ENCODE measurements at regions not wholly inside any gene's neighbourhood (a gene's known extent, or its start where the extent isn't known, plus 50 kb on each side); places are given as distances from the start of the nearest gene placed in this dataset.

- ChIA-PET CTCF (ENCODE audit: low intra/inter-chr PET ratio) (no interaction called here), POLR2A (no interaction called here)
- Histone ChIP-seq H3K36me3 (ENCODE audit: control insufficient read depth, insufficient read depth, low read length) (no peaks in the 10 kb centered on the region), H3K4me1 (replicated peaks in 1 of 2; ENCODE audit: control insufficient read depth in 2 of 2, insufficient read depth in 2 of 2, low read length in 2 of 2) (no peaks in the 10 kb centered on the region), H3K79me2 (ENCODE audit: control insufficient read depth, insufficient read depth, low read length) (no peaks in the 10 kb centered on the region), H3K27me3 (ENCODE audit: control insufficient read depth in 2 of 2, insufficient read depth in 2 of 2, low read length in 2 of 2) (peaks cover 0 to 22% of the 10 kb centered on the region in 2 experiments; a peak in 3 of 5 replicates), H3K9ac (ENCODE audit: insufficient read depth in 1 of 2, low read depth in 2 of 2, low read length in 2 of 2) (no peak overlapping the region), H4K20me1 (replicated peaks; ENCODE audit: control insufficient read depth, insufficient read depth, low read length) (no peaks in the 10 kb centered on the region), H3K27ac (ENCODE audit: extremely low read depth, low read depth, low read length) (no peak overlapping the region), H3K4me3 (no peak overlapping the region), H3K9me3 (replicated peaks; ENCODE audit: control insufficient read depth, insufficient read depth, low read depth, low read length) (no peaks in the 10 kb centered on the region), H2AFZ (ENCODE audit: low read depth, low read length) (no peak overlapping the region), H3K9me1 (ENCODE audit: control insufficient read depth, insufficient read depth, low read length) (no peaks in the 10 kb centered on the region), H3K4me2 (ENCODE audit: insufficient read depth, low read length) (no peak overlapping the region)
- intact Hi-C loops (cut with micrococcal nuclease): no loop called here
- DNase-seq (ENCODE audit: extremely low read depth in 1 of 4, low spot score in 3 of 4) (no peak), ATAC-seq (no peak), FAIRE-seq (no peak)
- 3% methylated on average over 11 of the region's 15 CpGs for WGBS (ENCODE audit: insufficient coverage, low coverage, missing lambda C conversion rate)
- no peak for TF ChIP-seq PHB2 (IDR thresholded peaks at IDR 0.05; ENCODE audit: low read depth)
- no peak for TF ChIP-seq DDX20 (tag; IDR thresholded peaks at IDR 0.05; ENCODE audit: low read depth)
- no peak for TF ChIP-seq FUS (optimal IDR thresholded peaks at IDR 0.05; ENCODE audit: low read depth, low read length)
- no peak for TF ChIP-seq DNMT1 (IDR thresholded peaks at IDR 0.05)
- TF ChIP-seq NFATC3 (IDR thresholded peaks at IDR 0.05): no peak
- TF ChIP-seq MAX (CRISPR knock-in tag; IDR thresholded peaks at IDR 0.05): no peak
- no peak for TF ChIP-seq EHMT2 (IDR thresholded peaks at IDR 0.05)
- no peak for TF ChIP-seq GABPB1 (CRISPR knock-in tag; IDR thresholded peaks at IDR 0.05)
- no peak for TF ChIP-seq ZNF780A (CRISPR knock-in tag; IDR thresholded peaks at IDR 0.05)
- TF ChIP-seq SPI1 (IDR thresholded peaks at IDR 0.05; ENCODE audit: borderline replicate concordance, low read depth, low read length): no peak
- TF ChIP-seq NUFIP1 (IDR thresholded peaks at IDR 0.05; ENCODE audit: partially characterized antibody): no peak
- no peak for TF ChIP-seq STAG1 (CRISPR knock-in tag; IDR thresholded peaks at IDR 0.05; ENCODE audit: borderline replicate concordance)
- TF ChIP-seq ZNF41 (CRISPR knock-in tag; conservative IDR thresholded peaks at IDR 0.05): no peak
- no peak for TF ChIP-seq MCM7 (IDR thresholded peaks at IDR 0.05)
- TF ChIP-seq ZFP36 (IDR thresholded peaks at IDR 0.05; ENCODE audit: low read depth, low read length, partially characterized antibody): no peak
- TF ChIP-seq RBM25 (IDR thresholded peaks at IDR 0.05; ENCODE audit: low read depth, low read length, severe bottlenecking): no peak
- TF ChIP-seq TCF7 (IDR thresholded peaks at IDR 0.05; ENCODE audit: borderline replicate concordance): no peak
- no peak for TF ChIP-seq RCOR1 (IDR thresholded peaks at IDR 0.05; ENCODE audit: borderline replicate concordance in 1 of 2, low read depth in 2 of 2, low read length in 2 of 2)
- TF ChIP-seq PRDM10 (IDR thresholded peaks at IDR 0.05; ENCODE audit: partially characterized antibody): no peak
- BruUV-seq (replicated peaks): no TSS peak
- in situ Hi-C loops (cut with MboI): loop anchor here (25.0 kb wide), 1 partner anchor 607 kb away; no protein-coding TSS in a partner anchor
Measured at GRCh38 chr10:128869101-128869749, 597.8 kb upstream of the MGMT start.

Data from K562 (cell line).